HuH-7.5 (cell line): ENCODE measurements at regions not wholly inside any gene's neighbourhood (a gene's known extent, or its start where the extent isn't known, plus 50 kb on each side); places are given as distances from the start of the nearest gene placed in this dataset.

Experiments
- DNase-seq: peaks from one replicate; pipeline ENCODE4 v3.0.0; 2011; ENCODE audit warnings: low spot score

DNA sequence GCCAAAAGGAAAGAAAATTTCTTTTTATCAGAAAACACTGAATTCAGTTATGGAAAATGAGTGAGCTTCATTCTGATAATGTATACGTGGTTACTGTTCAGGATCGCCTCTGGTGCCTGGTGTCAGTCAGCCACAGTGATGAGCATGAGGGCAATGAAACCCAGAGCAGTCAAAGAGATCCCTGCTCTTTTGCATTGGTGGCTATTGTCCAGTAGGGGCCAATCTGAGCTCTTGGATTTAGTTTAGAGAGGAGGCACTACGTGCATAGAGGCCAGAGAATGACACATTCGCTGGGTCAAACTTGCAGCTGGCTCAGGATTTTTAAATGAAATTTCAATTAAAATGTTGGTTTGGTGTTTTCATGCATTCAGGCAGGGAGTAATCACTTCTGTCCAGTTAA, 522.9 kb downstream of the TMEM182 start:
- no peak for DNase-seq

DNA sequence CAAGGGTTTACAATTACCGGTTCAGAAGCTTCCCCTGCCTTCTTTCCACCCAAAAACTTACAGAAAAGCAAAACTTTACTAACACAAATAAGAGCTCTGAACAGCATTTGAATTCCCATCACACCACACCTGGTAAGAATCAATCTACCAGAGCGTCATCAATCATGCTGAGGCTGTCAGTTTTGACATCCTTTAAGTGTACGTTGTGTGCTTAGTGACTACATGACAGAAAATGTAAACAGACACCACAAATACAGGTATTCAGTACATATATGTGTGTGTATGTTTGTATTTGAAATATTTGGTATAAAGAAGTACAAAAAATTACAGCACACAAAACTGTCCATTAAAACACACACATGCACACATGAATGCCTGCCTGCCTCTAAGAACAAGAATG, 523.5 kb downstream of the TMEM182 start:
- DNase-seq, result no peak

DNA sequence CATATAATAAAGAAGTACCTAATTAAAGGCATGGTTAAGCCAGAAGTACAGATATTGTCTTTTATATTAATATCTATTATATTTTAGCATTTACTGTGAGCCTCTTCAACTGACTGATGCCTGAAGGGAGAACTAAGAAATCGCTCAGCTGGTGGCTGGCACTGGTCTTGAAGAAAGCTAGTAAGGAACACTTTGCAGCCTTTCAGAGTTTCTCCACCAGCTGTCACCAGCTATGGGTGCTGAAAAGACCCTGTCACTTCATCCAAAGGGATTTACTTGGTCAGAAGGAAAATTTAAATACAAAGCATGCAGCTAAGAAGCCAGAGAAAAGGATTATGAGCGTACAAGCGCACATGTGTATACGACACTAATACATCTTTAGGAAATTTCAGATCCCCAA, 525.9 kb downstream of the TMEM182 start:
- no peak for DNase-seq

GRCh38 chr2:103288696-103289095, 526.9 kb downstream of the TMEM182 start:
- DNase-seq, result no peak

- DNase-seq, result no peak
Measured at GRCh38 chr2:103289105-103289725, 527.4 kb downstream of the TMEM182 start.

DNA sequence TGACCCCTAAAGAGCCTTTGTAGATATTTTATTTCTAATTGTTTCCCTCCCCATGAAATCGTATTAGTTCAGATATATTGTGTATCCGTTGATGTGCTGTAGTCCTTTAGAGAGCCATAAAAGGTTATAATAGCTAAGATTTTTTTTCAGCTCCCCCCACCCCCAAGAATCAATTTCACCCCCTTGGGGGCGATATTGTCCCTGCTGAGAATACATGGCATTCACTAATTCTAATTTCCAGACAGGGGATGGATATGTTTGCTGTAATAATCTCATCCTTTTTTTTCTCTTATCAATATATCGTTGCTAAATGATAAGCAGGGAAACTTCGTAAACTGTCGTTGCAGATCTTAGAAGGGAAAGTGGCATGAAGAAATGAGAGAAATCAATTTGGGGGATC, 530.7 kb downstream of the TMEM182 start:
- DNase-seq, result no peak

GRCh38 chr2:103293067-103293741, 531.4 kb downstream of the TMEM182 start:
- DNase-seq, result no peak

DNA sequence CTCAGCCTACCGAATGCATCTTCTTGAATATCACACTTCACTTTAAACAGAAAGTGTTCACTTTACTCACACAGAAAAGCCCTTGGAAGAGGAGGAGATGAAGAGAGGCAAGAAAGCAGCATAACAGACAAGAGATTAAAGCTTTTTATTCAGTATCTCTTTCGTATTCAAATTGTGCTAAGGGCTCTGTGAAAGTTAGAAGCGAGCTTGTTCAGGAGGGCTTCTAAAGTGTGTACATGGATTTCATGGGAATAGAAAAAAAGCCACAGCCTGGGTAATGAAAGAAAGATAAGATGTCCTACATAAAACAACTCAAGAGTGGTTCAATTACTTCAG, 531.9 kb downstream of the TMEM182 start:
- no peak for DNase-seq

GRCh38 chr2:103294420-103294819, 532.6 kb downstream of the TMEM182 start:
- DNase-seq, result no peak

GRCh38 chr2:103295591-103295990, 533.8 kb downstream of the TMEM182 start:
- DNase-seq, result no peak

GRCh38 chr2:103324671-103325070, 562.8 kb downstream of the TMEM182 start:
- no peak for DNase-seq

DNA sequence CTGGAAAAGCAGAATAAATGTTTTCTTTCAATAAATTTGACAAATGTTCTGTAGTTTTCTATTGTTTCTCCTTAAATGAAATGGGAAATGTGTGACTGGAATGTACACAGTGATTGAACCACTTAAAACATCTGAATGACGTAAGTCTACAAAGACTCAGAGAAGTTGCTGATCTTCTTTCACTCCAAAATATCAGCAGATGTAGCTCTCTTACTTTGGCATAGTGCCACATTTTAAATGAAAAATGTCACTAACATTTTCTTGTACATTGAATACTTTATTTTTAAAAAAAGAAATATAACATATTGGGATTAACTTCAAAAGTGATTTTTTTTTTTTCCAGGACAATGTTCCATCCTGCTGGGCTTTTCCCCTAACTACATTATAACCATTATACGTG, 565.6 kb downstream of the TMEM182 start:
- DNase-seq, result no peak

DNA sequence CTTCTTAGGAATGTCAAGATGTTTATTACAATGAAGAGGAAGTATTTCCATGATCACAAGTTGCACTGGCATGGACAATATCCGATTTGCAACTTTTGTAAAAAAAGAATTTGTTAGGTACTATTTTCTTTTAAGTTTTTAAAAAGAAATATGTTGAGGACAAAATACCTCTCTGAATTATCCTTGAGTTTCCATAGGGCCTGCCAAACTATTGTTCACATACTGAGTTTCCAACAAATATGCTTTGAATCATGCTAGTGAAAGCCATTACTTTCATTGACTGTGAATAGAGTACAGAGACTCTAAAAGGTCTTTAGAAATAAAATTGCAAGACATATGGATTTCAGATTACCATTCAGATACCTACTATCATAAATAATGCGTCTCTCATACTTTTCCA, 566.1 kb downstream of the TMEM182 start:
- no peak for DNase-seq

DNA sequence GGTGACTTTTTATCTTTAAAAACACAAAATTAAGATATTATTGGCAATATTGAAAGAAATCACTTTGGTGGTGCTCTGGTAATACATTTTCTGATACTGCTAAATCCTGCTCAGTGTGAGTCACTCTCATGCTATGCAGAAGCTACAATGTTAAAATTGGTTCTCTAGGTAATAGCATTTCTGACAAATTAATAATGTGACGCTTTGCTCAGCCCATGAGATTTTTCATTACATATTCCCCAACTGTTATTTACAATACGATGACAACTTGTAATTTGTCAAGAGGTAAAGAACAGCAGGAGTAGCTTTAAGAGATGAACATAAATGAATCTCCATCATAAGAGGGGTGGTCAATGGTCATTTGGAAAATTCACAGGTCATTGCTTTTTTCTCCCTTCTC, 573.6 kb downstream of the TMEM182 start:
- DNase-seq, result no peak

GRCh38 chr2:103338819-103339218, 577.0 kb downstream of the TMEM182 start:
- no peak for DNase-seq

- DNase-seq, result no peak
Measured at GRCh38 chr2:103346780-103347179, 584.9 kb downstream of the TMEM182 start.

DNA sequence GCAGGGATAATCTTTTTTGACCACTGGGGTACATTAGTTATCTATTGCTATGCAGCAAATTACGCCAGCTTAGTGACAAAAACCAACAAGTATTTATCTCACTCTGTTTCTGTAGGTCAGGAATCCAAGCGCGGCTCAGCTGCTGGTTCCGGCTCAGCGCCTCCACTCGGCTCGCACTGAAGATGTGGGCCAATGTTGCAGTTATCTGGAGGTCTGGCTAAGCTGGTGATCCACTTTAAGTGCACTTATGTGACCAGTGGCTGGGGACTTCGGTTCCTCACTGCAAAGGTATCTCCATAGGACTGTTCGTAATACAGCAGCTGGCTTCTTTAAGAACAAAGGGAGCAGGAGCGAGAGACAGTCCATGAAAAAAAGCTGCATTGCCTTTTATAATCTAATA, 591.9 kb downstream of the TMEM182 start:
- DNase-seq, result no peak

GRCh38 chr2:103355287-103355686, 593.5 kb downstream of the TMEM182 start:
- no peak for DNase-seq

GRCh38 chr2:103361712-103362111, 599.9 kb downstream of the TMEM182 start:
- DNase-seq, result no peak

- no peak for DNase-seq
Measured at GRCh38 chr2:103363639-103364038, 601.8 kb downstream of the TMEM182 start.

DNA sequence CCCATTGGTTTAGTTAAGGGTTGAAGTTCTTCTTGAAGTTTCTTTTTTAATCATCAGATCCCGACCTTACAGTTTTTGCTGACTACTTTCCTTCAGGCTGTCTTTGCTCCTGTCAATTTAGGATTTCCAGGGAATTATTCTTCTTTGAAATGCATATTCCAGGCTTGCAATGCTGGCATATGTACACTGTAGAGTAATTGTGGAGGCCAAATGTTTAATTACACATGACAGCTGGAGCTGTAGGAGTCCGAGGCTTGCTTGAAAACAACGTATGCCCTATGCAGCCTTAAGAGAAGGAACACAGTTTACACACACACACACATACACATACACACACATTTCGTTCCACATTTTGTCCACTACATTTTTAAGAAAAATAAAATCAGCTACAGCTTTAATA, 602.3 kb downstream of the TMEM182 start:
- DNase-seq, result no peak

DNA sequence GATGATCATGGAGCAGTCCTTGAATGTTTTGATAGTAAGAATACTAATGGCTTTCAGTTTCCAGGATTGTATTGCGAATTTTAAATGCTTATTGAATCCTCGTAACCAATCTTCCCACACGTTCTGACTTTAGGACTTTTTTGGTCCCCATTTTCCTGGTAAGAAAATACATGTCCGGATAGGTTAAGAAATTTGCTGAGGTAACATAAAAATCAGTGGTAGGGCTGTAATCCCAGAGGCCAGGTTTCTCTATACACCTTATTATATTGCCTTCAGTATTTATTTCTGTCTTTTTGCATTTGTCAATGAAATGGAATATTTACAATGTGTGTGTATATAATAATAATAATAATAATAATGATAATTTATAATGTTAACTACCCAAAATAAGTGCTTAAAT, 603.2 kb downstream of the TMEM182 start:
- DNase-seq, result no peak

- no peak for DNase-seq
Measured at GRCh38 chr2:103367877-103368276, 606.0 kb downstream of the TMEM182 start.

GRCh38 chr2:103383541-103383940, 621.7 kb downstream of the TMEM182 start:
- no peak for DNase-seq
